ENCODE measurements at regions not wholly inside any gene's neighbourhood (a gene's known extent, or its start where the extent isn't known, plus 50 kb on each side); places are given as distances from the start of the nearest gene placed in this dataset.
A peak's percentile ranks its signal among the peaks of the same experiment; 100 is the strongest.
"Not testable (repeated sequence)": the region's sequence is repeated elsewhere in the genome, so short reads cannot be mapped to it uniquely, and the experiment has no call there.

DNA sequence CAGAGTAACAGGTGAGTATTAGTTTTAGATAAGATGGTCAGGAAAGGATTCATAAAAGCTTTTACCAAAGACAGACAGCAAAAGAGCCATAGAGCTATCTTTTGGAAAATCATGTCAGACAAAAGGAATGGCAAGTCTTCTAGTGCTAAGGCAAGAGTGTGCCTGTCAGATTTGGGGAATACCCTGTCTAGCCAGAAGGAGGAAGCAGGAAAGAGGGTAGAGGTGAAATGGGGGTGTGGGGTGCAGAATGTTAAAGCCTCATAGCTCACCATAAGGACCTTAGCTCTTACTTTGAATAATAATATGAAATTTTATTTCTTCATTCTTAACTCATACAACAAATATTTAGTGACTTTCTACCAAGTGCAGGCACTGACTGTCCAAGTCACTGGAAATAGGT is 512.1 kb upstream of the ROBO2 start:
- no peak for DNase-seq (ENCODE audit: low spot score)

DNA sequence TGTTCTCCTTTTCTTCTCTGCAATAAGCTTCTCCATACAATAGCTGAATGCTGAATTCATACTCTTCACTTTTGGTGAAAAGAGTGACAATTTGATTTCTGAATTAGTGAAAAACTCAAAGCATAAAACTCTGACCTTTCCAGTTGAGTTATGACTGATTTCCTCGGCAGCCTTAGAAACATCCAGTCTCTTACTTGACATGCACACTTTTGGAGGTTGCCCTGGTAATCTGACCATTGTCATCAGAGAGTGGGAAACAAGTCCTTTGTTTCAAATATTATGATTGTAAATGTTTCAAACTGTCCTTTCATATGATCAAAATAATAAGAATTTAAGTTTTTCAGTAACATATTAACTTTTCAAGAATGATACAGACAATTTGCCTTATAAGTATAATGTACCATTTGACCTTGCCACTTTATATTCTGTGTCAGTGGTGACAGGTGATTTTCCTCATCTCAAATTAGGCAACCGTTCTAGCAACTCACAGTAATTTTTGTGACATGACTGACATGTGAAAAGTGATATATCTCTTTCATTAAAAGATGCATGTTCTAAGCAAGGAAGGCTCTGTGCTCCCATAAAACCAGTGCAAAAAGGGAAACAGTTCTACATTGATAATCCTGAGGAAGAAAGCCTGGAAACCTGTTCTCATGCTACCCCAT is 507.6 kb upstream of the ROBO2 start:
- no peak for DNase-seq (ENCODE audit: low spot score)

DNA sequence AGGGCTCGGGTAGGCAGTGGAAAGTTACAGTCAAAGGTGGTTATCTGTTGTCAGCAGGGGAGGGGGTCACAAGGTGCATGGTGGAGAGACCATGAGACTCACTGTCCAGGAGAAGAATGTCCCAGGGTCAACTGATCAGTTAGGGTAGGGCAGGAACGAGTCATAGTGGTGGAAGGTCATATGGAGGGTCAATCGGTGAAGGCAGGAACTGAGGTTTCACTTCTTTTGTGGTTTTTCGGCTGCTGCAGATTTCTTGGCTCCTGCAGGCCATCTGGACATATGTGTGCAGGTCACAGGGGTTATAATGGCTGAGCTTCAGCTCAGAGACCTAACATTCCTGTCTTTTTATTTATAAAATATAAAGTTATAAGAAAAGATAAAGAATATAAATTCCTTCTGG is 506.2 kb upstream of the ROBO2 start:
- not testable (repeated sequence) for DNase-seq (ENCODE audit: low spot score)

- not testable (repeated sequence) for DNase-seq (ENCODE audit: low spot score)
Measured at GRCh38 chr3:76537857-76538256, 502.0 kb upstream of the ROBO2 start.

- DNase-seq (ENCODE audit: low spot score): no peak
Measured at GRCh38 chr3:76547674-76548073, 492.2 kb upstream of the ROBO2 start.

DNA sequence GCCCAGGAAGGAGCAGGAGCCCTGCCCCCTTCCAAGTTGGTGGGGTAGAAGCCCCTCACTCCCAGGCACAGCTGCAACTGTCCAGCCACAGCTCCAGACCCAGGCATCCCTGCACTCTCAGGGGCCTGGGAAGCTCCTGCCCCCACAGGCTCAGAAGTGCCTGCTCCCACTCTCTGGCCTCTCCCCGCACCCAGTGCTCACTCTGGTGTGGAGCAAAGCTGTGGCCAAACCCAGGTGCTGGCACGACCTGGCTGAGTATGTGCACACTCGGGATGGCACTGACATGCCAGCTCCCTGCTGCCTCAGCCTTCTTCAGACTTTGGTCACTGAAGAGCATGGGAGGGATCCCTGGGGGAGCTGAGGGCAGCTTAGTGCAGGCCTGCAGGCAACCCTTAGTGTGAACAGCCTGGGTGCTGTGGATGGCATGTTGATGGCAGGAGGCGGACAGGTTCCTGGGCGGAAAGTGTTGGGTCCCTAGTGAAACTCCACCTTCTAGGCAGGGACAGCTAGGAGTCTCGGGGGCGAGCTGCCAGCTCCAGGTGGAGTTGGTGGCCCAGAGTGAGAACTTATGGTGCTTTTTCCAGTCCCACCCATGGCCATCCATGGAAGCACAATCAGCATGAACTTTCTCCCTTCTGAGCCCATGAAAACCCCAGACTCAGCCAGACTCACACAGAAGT is 489.2 kb upstream of the ROBO2 start:
- DNase-seq (ENCODE audit: low spot score): no peak

DNA sequence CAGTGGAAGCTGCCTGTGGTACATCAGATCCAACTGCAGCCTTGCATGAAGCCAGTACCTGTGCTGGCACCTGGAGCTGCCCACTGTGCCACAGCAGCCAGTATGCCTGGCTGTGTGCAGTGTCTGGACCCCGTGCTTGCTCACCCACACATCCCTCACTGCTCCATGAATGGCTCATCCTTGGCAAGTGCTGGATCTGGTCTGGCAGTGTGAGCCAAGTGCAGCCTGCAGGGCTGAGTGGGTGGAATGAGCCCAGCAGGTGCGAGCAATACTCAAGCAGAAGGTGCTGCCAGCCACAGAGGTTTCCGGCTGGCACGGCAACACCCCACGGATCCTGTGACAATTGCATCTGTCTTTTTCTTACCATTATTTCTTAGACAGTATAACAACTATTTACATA is 488.2 kb upstream of the ROBO2 start:
- DNase-seq (ENCODE audit: low spot score): no peak

DNA sequence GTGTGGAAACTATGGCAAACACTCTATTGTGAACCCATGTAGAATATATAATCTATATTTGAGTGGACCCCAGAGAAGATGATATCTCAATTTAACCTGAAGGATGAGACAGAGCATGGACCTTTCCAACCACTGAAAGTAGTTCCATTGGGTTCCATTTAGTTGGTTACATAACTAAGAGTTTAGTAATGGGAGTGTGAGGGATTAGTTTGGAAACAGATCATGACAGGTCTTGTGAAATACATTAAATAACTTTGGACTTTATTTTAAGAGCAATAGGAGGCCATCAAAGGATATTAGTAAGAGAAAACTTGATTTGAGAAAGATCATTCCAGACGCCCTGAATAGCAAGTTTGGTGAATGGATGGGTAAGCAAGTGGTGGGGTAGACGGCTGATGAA is 487.2 kb upstream of the ROBO2 start:
- DNase-seq (ENCODE audit: low spot score): no peak

DNA sequence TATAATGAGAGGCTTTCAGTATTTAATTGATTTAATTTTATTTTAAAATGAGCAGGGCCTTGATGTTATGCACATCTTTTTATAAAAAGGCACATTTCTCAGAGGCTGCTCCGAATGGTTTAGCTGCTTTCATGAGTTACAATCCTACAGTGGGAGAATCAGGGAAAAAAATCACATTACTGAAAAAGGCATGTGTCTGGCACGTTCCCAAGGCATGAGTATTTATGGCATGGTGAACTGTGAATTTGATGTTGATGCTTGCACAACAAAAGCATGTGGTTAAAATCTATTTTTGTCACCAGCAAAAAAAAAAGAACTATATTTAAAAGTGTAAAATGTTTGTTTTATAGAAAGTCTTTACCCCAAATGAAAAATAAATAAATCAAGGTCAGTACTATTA is 485.2 kb upstream of the ROBO2 start:
- DNase-seq (ENCODE audit: low spot score): no peak

DNA sequence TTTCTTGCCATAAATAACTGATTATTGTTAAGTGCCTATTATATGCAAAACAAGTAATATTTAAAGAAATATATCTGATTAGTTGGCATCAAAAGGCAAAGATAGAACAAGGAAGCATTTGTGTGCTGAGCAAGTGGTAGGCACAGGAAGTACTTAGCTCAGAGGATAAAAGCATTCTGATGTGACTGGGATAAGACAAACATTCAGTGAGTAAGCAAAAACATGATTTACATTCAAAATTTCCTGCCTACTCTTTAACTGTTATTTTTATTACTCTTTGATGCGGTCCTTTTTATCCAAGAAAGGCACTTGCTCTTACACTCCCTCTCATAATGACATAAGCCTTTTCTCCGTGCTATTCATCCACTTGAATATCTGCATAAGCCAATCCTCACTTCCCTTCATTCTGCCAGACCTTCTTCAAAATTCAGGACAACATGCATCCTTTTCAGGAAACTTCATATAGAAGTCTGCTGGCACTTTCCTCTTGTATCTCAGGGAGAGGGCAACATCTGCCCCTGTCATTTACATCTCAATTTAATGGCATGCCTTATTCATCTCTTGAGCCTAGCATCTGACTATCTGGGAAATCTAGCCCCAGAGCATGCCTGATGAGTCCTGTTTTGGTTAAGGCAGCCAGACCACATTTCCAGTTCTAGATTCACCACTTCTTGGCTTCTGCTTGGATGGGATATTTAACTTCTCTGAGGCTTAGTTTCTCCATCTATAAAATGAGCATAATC is 478.2 kb upstream of the ROBO2 start:
- DNase-seq (ENCODE audit: low spot score): peak; percentile 99

GRCh38 chr3:76565496-76566210 is 474.2 kb upstream of the ROBO2 start:
- no peak for DNase-seq (ENCODE audit: low spot score)

- no peak for DNase-seq (ENCODE audit: low spot score)
Measured at GRCh38 chr3:76566211-76566534, 473.7 kb upstream of the ROBO2 start.

DNA sequence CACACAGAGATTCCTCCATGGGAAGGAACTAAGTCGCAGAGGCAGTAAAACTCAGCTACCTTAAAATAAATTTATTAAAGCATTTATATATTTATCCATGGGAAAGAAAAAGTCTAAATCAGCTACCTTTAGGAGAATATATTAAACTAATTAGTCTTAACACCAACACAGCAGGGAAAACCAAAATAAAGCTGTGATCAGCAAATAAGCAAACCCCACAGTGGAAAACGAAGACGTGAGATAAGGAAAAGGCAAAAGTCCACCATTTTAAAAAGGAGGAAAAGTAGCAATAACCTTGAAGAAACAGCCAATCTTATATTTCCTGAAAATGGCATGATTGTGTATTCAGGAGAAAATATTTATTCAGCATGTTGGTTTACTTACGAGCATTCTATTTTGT is 473.0 kb upstream of the ROBO2 start:
- DNase-seq (ENCODE audit: low spot score): no peak

GRCh38 chr3:76570436-76571057 is 469.4 kb upstream of the ROBO2 start:
- peak; percentile 22 for DNase-seq (ENCODE audit: low spot score)

GRCh38 chr3:76576201-76576600 is 463.7 kb upstream of the ROBO2 start:
- no peak for DNase-seq (ENCODE audit: low spot score)

DNA sequence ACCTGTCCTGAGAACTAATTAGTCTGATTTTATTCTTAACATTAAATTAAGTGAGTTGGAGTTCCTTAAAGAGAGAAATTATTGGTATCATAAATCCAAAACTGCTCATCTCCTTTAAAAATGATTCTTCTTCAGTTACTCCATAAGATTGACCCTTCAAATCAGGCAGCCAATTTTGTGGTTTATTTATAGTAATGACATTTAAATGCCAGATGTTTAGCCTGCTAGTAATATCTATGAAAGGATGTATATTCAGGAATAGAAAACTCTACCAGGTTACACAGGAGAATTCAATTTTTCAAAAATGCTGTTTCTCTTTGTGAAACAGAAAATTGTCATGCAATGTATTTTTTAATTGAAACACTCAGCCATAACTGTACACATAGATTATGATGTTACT is 457.8 kb upstream of the ROBO2 start:
- DNase-seq (ENCODE audit: low spot score): no peak

- DNase-seq (ENCODE audit: low spot score): no peak
Measured at GRCh38 chr3:76582632-76583378, 457.1 kb upstream of the ROBO2 start.

DNA sequence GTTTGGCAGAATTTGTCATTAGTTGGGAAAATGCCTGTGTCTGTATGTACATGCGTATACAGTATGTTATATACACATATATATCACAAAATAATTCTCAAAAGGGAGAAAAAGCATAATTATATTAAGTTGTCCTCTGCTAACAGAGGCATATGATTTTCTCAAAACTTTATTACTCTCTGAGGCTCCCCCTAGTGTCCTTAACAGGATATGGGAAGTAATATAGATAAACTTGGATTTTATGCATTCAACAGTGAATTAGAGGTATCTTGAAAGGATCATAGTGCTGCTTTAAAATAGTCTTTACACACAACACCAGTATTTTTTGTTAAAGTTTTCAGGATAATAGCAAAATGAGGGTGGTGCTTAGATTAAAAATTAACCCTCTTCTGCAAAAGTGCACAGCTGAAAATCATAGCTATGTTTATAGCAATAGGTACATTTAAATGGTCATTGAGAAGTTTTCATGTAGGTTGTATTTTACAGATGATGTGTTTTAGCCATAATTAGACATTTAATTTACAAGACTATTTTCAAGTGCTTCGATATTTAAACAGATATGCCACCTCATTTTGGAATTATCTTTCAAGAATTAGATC is 454.0 kb upstream of the ROBO2 start:
- DNase-seq (ENCODE audit: low spot score): peak; percentile 28

DNA sequence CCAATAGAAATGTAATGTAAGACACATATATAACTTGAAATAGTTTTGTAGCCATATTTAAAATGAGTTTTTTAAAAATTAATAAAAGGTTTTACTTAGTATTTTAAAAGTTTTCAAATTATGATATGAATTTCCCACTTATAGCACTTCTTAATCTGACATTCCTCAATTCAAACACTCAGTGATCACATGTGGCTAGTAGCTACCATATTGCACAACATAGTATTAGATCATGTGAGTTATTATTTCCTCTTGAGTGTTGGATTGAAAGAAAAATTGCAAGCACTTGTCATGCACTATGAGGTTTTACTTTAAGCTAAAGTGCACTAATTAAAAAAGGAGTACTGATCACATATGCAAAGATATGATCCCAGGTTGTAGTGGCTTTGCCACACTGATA is 453.4 kb upstream of the ROBO2 start:
- DNase-seq (ENCODE audit: low spot score): no peak

DNA sequence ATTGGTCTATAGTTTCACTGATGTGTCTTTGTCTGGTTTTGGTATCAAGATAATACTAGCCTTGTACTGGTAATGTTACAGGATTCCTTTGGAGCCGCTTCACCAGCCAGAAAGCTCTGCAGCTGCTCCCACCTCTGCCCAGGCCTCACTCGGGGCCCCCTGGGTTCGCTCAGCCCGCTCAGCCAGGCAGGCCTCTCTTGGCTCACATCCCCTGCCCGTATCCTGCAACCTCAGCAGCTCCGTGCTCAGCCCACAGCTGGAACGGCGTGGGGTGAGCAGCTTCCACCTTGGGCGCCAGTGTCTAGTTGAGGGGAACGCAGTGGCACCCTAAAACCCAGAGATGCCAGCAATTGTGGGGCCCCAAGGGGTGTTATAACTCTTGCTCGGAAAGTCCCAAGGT is 429.7 kb upstream of the ROBO2 start:
- DNase-seq (ENCODE audit: low spot score): no peak

GRCh38 chr3:76615719-76616118 is 424.2 kb upstream of the ROBO2 start:
- no peak for DNase-seq (ENCODE audit: low spot score)
